ENCODE measurements at regions not wholly inside any gene's neighbourhood (a gene's known extent, or its start where the extent isn't known, plus 50 kb on each side); places are given as distances from the start of the nearest gene placed in this dataset.

DNA sequence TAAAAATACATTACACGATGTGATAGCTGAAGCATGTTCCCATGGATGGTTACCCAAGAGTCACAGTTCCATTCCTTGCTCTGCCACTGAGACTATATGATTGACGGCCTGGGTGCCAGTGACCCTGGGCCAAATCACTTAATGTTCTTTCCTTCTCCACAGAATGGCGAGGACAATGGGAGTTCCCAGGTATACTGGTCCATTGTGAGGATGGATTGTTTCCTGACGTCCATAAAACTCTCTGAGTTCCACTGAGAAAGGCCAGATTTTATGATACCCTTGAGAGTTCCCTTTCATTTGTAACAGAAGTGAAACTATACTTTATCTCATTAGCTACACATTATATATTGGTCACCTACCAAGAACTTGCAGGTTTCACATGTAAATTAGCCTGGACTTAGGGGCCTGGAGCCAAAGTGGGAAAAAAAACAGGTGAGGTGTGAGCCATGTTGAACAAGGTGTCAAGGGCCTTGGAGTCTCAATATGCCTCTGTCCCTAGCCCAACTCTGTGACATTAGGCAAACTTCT is 502.2 kb upstream of the DAB1 start:
- FAIRE-seq (no peak), DNase-seq (ENCODE audit: insufficient read length, low spot score) (no peak)
- TF ChIP-seq, protein P1, sequence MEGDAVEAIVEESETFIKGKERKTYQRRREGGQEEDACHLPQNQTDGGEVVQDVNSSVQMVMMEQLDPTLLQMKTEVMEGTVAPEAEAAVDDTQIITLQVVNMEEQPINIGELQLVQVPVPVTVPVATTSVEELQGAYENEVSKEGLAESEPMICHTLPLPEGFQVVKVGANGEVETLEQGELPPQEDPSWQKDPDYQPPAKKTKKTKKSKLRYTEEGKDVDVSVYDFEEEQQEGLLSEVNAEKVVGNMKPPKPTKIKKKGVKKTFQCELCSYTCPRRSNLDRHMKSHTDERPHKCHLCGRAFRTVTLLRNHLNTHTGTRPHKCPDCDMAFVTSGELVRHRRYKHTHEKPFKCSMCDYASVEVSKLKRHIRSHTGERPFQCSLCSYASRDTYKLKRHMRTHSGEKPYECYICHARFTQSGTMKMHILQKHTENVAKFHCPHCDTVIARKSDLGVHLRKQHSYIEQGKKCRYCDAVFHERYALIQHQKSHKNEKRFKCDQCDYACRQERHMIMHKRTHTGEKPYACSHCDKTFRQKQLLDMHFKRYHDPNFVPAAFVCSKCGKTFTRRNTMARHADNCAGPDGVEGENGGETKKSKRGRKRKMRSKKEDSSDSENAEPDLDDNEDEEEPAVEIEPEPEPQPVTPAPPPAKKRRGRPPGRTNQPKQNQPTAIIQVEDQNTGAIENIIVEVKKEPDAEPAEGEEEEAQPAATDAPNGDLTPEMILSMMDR (IDR thresholded peaks at IDR 0.05; ENCODE audit: insufficient read depth, missing control alignments): no peak

DNA sequence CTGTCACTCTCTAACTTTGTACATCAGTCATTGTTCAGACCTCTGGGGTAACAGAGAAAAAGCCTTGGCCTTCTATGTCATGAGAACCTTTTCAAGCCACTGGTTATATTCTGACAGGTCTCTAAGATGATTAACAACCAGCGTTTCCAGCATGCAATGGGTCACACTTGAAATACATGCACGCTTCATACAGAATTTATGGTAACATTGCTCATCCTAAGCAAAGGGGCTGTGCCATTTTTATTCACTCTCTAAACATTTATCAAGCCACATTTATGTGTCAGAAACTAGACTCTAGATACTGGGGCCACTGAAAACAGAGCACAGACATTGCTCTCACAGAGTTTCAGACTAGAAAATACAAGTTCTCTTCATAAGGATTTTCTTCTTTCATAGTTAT is 501.4 kb upstream of the DAB1 start:
- DNase-seq (ENCODE audit: insufficient read length, low spot score): no peak
- FAIRE-seq: no peak
- TF ChIP-seq, protein P1 (IDR thresholded peaks at IDR 0.05; ENCODE audit: insufficient read depth, missing control alignments): no peak

DNA sequence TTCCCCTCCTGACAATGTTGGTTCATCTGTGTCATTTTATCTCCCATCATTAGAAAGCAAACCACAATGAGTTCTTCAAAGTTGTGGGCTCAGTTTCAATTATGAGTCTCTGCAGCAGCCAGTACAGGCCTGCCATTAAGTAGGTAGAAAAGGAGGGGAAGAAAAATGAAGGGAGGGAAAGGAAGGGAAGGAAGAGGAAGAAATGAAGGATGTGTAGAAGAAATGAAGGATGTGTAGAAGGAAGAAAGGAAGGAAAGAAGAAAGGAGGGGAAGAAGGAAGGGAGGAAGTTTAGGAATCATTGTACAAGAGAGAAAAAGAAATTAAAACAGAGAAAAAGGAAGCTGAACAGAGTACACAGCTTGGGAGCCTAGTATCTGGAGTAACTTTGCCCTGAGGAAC is 498.3 kb upstream of the DAB1 start:
- TF ChIP-seq, protein P1 (IDR thresholded peaks at IDR 0.05; ENCODE audit: insufficient read depth, missing control alignments): no peak
- DNase-seq (ENCODE audit: insufficient read length, low spot score) (no peak), FAIRE-seq (no peak)

DNA sequence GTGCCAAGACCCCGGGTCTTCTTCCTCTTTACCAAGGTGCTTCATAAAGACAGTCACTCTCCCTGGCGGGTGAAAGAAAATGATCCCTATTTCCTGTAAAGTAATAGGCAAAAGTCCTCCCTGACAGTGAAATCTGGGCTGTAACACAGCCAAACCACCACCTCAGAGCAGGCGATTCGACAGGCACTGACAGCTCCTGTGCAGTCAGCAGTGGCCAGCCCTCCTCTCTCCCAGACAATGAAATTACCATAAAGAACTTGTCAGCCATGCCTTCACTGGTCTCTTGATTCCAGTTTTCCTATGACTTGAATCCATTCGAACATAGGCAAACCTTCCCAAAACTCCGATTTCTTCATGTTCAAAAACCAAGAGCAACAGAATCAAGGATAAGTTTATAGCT is 492.2 kb upstream of the DAB1 start:
- no peak for FAIRE-seq
- TF ChIP-seq, protein P1 (IDR thresholded peaks at IDR 0.05; ENCODE audit: insufficient read depth, missing control alignments): no peak

DNA sequence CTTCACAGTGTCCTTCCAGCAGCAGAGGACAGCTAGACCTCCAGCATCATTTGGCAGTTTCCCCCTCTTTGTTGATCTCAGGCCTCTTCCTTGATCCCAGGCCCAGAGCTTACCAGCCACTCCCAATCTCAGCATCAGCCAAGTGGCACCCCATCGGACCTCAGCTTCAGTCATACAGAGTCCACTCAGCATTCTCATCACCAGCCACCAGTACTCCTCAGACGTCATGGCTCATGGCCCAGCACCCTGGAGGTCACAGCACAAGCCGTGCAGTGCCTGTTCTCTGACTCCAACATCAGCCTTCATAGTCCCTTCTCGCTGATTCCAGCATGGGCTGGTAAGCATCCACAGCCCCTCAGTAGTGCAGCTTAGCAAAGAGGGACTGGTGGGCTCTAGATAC is 487.6 kb upstream of the DAB1 start:
- FAIRE-seq (no peak), DNase-seq (ENCODE audit: insufficient read length, low spot score) (no peak)
- TF ChIP-seq, protein P1 (IDR thresholded peaks at IDR 0.05; ENCODE audit: insufficient read depth, missing control alignments): no peak

More for the DNA sequence above, 492.2 kb upstream of the DAB1 start:
- no peak for DNase-seq (ENCODE audit: insufficient read length, low spot score)

DNA sequence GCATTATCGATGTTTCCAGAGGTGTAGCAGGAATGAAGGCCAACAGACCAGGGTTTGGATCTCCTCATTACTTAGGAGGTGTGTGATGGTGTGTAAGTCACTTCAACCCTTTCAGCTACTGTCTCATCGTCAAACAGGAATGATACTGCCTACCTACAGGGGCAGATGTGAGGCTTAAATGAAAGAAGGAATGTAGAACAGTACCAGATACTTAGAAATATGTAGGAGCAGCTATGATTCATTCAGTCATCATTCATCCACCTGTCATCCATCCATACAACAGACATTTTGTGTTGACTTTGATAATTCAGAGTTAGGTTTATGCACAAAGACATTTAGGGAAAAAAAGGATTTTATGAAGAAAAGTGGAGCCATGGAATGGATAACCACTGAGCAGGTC is 486.9 kb upstream of the DAB1 start:
- TF ChIP-seq, protein P1 (IDR thresholded peaks at IDR 0.05; ENCODE audit: insufficient read depth, missing control alignments): no peak
- DNase-seq (ENCODE audit: insufficient read length, low spot score) (no peak), FAIRE-seq (no peak)

DNA sequence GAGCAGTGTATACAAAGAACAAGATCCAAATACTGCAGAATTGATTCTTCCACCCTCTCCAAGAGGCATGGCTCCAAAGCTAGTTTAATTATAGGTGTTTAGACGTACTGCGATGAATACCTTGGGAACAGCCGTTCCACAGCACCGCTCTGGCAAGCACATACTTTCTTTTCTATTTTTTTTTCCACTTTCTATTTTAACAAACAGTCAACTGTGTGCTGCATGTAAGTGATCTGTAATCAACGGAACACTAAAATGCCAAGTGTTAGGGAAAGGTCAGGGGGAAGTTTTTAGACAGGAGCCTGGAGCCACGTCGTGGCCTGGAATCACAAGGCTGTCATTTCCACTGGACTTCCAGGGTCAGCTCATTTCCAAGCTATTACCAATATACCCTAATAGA is 486.4 kb upstream of the DAB1 start:
- no peak for DNase-seq (ENCODE audit: insufficient read length, low spot score)
- FAIRE-seq: no peak
- TF ChIP-seq, protein P1 (IDR thresholded peaks at IDR 0.05; ENCODE audit: insufficient read depth, missing control alignments): no peak

Measured in D721Med (cell line).